Amniotic stem cell (primary cell): ENCODE measurements at regions not wholly inside any gene's neighbourhood (a gene's known extent, or its start where the extent isn't known, plus 50 kb on each side); places are given as distances from the start of the nearest gene placed in this dataset.
"Not testable (repeated sequence)": the region's sequence is repeated elsewhere in the genome, so short reads cannot be mapped to it uniquely, and the experiment has no call there.

Source experiments
- DNase-seq: peaks from one replicate; lab custom pipeline; 2025; lab: John Stamatoyannopoulos, UW

GRCh38 chr2:184004948-184005672, 593.2 kb upstream of the ZNF804A start:
- DNase-seq: no peak

DNA sequence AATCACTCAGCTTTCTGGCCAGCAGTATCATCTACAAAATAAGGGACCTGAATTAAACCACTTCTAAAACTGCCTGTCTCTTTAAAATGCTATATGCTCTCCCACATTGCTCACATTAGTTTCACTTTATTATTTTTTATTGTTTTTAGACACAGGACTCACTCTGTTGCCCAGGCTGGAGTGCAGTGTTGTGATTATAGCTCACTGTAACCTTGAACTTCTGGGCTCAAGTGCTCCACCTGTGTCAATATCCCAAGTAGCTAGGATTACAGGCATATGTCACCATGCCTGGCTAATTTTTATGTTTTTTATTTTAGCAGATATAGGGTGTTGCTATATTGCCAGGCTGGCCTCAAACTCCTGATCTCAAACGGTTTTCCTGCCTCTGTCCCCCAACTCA, 591.3 kb upstream of the ZNF804A start:
- DNase-seq: no peak

DNA sequence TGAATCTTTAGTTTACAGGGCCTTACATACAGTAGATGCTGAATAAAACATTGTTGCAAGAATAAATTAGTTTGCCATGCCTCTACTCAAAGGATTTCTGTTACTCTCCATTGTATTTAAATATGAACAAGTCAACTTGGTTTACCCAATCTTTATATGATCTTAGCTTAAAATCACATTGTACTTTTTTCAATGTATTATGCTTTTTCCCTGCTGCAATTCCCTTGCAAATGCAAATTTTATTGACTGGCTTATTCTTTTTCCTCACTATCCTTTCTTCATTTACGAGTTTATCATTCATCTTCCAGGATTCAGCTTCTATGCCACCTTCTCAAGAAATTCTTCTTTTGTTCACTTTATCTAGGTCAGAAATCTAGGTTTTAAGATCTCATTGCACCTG, 571.4 kb upstream of the ZNF804A start:
- no peak for DNase-seq

DNA sequence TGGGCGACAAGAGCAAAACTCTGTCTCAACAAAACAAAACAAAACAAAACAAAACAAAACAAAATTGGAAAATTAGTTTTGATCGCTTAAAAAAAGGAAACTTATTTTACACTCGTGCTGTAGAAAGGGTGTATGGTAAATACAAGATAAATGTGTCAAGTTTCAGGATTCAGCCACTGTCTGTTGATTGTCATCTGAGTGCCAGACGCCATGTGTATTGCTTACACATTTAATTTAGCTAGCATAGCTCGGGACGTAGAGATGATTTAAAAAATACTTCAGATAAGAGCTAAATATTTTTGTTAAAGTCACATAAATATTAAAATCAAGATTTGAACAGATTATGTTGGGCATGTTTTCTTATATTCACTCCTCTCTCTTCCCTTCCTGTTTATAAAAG, 568.1 kb upstream of the ZNF804A start:
- no peak for DNase-seq

GRCh38 chr2:184030989-184031388, 567.3 kb upstream of the ZNF804A start:
- no peak for DNase-seq

DNA sequence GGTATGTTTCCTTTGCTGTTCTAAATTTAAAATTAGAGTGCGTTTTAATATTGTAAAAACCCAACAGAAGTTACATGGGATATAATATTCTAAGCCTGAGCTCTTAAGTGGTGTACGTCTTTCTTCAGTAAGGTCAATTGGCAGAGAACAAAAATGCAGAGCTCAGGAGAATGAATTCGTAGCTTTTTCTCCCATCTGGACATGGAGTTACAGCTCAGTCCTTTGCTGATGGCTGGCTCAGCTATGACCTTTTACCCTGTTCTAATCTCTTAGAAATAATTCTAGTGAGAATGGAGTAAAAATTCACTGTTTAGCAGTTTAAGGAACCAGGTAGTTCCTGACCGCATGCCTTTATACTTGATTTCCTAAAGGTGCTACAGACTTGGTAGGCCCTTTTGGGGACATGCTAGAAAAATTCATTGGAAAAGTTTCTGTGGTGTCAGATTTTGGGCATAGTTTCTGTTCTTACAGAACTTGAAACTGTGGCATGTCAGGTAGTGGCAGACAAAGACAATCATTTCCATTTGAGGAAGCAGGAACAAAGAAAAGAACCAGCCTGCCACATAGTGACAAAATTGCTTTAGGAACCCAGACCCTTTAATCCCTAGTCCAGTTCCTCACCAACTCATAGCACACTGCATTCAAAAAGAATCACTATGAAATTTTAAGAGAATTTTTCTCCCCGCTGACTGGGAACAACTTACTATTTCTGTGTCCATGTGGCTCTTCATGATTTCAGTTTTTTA, 566.8 kb upstream of the ZNF804A start:
- DNase-seq: no peak

DNA sequence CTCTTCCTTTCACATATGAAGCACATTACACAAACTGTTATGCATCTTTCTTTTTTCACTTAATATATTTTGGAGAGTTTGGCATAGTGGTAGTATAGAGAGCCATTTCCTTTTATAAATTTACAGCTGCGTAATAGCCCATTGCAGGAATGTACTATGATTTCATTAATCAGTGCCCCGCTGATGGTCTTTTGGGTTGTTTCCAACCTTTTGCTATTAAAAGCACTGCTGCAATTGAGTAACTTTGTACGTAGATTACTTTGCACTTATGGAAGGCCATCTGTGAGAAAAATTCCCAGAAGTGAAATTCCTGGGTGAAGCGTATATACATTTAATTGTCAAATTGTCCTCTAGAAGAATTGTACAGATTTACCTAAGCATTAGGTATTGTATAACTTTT, 565.3 kb upstream of the ZNF804A start:
- no peak for DNase-seq

DNA sequence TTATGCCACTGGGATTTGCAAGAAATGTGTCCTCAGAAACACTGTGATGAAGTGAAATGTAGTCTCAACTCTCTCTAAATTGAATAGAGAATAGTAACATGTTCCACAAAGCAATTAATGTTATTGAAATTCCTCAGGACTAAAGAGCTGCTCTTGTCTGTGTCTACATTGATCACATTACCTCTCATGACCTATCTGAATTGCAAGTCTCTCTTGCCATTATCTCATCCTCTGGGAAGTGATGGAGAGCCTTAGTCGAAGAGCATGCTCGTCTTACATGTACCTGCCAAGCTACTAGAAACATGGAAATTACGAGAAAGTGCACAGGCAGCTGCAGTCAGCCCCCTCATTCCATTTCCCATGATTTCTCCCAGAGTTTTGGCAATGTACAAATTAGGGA, 561.1 kb upstream of the ZNF804A start:
- no peak for DNase-seq

DNA sequence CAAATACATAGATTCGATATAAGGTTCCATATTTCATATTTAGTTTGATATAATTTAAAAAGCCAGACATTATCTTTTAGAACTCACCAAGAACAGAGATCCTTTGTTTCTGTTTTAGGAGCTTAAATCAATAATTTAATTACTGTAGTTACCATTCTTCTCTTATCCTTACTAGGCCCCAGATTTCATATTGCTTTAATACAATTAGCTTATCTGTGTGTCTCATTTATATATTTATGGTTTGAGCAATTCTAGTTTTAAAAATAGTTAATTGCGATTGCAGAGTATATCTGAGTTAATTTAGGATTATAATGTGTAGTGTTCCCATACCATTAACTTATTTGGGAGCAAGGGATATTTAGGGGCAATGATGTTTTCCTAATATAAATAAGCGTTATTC, 558.8 kb upstream of the ZNF804A start:
- no peak for DNase-seq

DNA sequence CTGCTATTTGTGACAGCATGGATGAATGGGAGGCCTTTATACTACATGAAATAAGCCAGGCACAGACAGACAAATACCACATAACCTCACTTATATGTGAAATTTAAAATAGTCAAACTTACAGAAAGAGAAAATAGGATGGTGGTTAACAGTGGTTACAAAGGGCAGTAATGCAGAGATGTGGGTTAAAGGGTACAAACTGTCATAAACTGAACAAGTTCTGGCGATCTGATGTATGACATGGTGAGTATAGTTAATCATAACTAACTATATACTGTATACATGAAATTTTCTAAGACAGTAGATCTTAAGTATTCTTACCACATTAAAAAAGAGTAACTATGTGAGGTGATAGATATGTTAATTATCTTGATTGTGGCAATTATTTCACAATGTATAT, 558.1 kb upstream of the ZNF804A start:
- no peak for DNase-seq

- no peak for DNase-seq
These were observed 557.3 kb upstream of the ZNF804A start for GRCh38 chr2:184041077-184041476.

GRCh38 chr2:184041777-184042176, 556.6 kb upstream of the ZNF804A start:
- no peak for DNase-seq

- DNase-seq: no peak
These were observed 550.8 kb upstream of the ZNF804A start for GRCh38 chr2:184047536-184047935.

DNA sequence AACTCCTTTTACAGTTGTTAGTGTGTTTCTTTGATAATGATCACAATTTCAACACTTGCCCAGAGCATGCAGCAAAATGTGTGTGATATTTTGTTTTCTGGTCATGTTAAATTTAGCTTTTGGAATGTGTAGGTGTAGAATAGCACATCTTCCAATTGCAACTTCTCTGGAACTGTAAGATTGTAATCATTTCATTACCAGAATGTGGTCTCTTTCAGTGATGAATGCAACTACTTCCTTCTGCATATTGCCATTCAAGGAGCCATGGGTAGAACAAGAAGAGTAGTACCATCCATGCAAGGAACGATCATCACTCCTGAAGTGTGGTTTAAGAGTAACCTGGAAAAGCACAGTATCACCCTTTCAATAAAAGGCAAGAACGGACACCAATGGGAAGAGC, 548.8 kb upstream of the ZNF804A start:
- DNase-seq: no peak

GRCh38 chr2:184053326-184053725, 545.0 kb upstream of the ZNF804A start:
- DNase-seq: no peak

GRCh38 chr2:184054419-184054818, 543.9 kb upstream of the ZNF804A start:
- not testable (repeated sequence) for DNase-seq

DNA sequence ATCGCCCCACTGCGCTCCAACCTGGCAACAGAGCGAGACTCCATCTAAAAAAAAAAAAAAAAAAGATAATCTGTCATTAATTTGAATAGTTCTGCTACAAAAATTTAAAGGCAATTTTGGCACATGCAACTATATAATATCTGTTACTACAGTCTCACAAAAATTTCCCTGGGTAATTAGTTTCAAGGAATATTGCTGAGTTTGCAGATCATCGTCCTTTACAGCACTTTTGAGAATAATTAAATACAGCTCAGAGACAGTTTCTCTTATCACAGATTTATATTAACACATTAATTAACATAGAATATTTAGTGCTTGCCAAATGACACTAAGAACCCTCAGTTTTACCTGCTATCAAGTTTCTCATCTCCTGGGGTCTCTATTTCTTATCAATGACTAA, 540.4 kb upstream of the ZNF804A start:
- no peak for DNase-seq

GRCh38 chr2:184060268-184060667, 538.1 kb upstream of the ZNF804A start:
- DNase-seq: not testable (repeated sequence)

GRCh38 chr2:184067502-184067901, 530.8 kb upstream of the ZNF804A start:
- no peak for DNase-seq

DNA sequence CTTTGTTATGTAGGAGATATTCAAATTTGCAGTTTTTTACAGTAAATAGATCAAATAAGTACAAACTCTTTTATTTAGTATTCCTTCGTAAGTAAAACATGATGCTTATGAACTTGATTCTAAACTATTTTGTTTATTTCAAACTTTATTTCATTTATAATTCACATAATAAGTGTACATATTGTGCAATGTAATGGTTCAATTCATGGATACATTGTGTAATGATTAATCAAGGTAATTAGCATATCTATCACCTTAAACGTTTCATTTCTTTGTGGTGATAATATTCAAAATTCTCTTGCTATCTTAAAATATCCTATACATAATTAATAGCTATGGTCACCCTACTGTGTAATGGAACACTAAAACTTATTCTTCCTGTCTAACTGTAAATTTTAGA, 525.9 kb upstream of the ZNF804A start:
- no peak for DNase-seq

GRCh38 chr2:184078496-184078895, 519.8 kb upstream of the ZNF804A start:
- DNase-seq: no peak

DNA sequence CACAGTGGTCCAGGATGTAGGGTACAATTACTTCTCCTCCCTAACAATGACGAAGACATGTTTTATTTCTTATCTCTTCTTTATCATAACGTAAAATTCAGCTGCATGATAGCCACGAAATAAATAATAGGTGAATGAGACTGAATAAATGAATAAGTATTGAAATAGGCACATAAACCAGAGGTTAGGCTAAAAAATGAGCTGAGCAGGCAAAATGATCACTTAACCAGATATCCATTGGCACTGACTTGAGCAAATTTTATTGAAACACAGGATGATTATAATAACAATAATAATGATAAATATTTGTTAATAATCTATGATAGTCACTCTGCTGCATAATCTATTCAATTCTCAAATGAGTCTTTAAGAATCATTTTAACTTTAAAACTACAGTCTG, 506.9 kb upstream of the ZNF804A start:
- no peak for DNase-seq

DNA sequence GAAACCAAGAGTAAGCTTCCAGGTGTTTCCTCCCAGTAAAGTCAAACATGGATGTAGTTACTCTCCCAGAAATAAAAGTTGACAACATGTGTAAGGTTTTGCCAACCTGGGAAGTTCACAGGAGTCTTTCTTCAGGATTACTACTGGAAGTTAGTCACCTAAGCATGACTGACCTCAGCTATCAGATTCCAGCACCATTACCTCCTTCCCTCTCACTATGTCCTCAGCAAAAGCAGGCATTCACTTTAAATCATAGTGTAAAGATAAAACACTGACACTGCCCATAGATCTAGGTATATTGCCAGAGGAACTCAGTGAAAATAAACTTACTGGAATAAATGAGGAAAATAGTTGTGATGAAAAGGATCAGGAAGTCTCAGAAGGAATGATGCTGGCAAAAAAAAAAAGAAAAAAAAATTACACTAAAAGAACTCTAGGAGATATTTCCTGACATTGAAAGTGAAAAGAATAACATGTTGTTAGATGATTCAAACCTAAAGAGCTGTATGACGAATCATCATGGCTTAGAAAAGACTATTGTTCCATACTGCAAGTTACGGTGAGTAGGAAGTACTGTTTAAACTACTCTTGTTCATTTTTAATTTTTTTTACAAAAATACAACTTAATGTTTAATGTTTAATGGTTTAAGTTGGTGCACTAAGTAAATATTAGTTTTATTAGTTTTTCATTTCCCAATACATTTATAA, 484.5 kb upstream of the ZNF804A start:
- no peak for DNase-seq
